ENCODE measurements at regions not wholly inside any gene's neighbourhood (a gene's known extent, or its start where the extent isn't known, plus 50 kb on each side); places are given as distances from the start of the nearest gene placed in this dataset.

DNA sequence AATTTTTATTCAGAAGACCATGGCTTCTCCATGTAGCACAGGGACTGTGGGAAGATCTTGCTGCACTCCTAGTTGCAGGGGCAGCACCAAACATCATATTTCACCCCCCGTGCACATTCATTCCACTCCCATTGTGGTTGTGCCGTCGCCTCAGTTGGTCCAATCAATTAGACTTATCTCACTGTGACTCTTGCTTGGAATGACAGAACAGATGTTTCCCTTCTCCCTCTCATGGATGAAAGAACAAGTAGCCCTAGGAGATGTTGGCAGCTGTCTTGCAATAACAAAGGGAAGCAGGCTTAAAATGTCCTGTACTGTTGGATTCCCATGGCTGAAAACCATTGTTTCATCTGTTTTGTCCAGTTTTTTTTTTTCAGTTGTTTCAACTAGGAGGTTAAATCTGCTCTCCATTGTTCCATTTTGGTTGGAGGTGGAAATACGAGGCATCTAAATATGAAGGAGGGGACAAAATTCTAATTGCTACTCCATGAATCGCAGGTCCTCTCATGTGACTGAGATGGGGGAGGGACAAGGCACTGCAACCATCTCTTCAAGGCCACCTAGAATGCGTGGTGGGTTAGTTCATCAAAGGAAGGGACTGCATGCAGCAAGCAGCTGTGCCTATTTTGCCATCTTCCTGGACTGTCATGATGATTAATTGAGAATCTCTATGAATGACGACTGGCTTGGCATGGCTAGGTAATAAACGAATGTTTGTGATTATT lies 214.4 kb downstream of the NSG2 start:
- no peaks in the 10 kb centered on the region for H3K9me3 ChIP-seq

DNA sequence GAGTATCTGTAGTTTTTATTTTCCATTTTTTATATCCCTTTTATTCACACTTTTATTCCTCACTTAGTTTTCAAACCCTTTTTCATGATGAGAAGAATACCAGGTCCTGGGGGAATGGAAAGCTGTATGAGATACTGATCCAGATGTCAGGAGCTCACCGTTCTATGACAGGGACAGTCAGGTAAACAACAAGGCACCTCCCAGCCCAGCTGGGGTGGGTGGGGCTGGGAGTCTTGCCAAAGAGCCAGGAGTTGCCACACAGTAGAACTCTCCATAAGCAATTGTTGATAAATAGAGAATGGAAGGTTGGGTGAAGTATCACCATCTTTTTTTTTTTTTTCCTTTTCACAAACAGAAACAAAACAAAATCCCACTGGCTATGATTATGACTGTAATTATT lies 225.8 kb downstream of the NSG2 start:
- Histone ChIP-seq H3K27me3 (no peaks in the 10 kb centered on the region), H3K9me3 (no peaks in the 10 kb centered on the region), H3K36me3 (no peaks in the 10 kb centered on the region), H3K4me1 (no peaks in the 10 kb centered on the region), H3K27ac (no peak overlapping the region), H3K4me3 (no peak overlapping the region)
- intact Hi-C loops (cut with DNase I): no loop called here
- TF ChIP-seq POLR2AphosphoS5 (IDR thresholded peaks at IDR 0.05; ENCODE audit: insufficient read depth in 1 of 2, low read depth in 1 of 2): no peak
- TF ChIP-seq POLR2A (IDR thresholded peaks at IDR 0.05): no peak
- TF ChIP-seq, protein P1, sequence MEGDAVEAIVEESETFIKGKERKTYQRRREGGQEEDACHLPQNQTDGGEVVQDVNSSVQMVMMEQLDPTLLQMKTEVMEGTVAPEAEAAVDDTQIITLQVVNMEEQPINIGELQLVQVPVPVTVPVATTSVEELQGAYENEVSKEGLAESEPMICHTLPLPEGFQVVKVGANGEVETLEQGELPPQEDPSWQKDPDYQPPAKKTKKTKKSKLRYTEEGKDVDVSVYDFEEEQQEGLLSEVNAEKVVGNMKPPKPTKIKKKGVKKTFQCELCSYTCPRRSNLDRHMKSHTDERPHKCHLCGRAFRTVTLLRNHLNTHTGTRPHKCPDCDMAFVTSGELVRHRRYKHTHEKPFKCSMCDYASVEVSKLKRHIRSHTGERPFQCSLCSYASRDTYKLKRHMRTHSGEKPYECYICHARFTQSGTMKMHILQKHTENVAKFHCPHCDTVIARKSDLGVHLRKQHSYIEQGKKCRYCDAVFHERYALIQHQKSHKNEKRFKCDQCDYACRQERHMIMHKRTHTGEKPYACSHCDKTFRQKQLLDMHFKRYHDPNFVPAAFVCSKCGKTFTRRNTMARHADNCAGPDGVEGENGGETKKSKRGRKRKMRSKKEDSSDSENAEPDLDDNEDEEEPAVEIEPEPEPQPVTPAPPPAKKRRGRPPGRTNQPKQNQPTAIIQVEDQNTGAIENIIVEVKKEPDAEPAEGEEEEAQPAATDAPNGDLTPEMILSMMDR (IDR thresholded peaks at IDR 0.05): no peak
- DNase-seq (ENCODE audit: extremely low spot score in 2 of 2): no peak

More for the DNA sequence above, 214.4 kb downstream of the NSG2 start:
- intact Hi-C loops (cut with DNase I): no loop called here
- H3K4me3 ChIP-seq: no peak overlapping the region
- no peaks in the 10 kb centered on the region for H3K36me3 ChIP-seq
- no peak overlapping the region for H3K27ac ChIP-seq
- no peak for TF ChIP-seq POLR2A (IDR thresholded peaks at IDR 0.05)
- DNase-seq (ENCODE audit: extremely low spot score in 2 of 2): no peak
- H3K27me3 ChIP-seq: no peaks in the 10 kb centered on the region
- no peaks in the 10 kb centered on the region for H3K4me1 ChIP-seq

DNA sequence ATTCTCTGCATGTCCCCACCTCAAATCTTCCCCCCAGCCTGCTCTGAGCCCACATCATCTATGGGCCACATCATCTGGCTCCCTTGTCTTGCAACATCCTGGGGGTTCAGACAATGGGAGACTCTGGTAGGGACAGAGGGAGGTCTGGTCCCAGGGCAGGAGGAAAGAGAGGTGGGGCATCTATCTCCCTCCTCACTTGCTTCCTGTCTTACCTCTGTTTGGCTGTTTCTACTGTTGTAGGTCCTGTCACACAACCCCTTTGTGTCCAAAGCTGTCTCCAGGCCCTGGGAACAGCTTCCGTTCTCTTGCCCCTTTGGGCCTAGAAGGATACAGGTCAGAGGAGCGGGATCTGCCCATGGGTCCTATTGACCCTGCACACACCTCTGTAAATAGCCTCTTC lies 227.2 kb downstream of the NSG2 start:
- intact Hi-C loops (cut with DNase I): no loop called here
- Histone ChIP-seq H3K27me3 (no peaks in the 10 kb centered on the region), H3K4me3 (no peak overlapping the region), H3K4me1 (no peaks in the 10 kb centered on the region), H3K36me3 (no peaks in the 10 kb centered on the region), H3K27ac (no peak overlapping the region), H3K9me3 (no peaks in the 10 kb centered on the region)
- no peak for DNase-seq (ENCODE audit: extremely low spot score in 2 of 2)
- TF ChIP-seq POLR2AphosphoS5 (IDR thresholded peaks at IDR 0.05; ENCODE audit: insufficient read depth in 1 of 2, low read depth in 1 of 2) (no peak), POLR2A (IDR thresholded peaks at IDR 0.05) (no peak)
- TF ChIP-seq, protein P1 (IDR thresholded peaks at IDR 0.05): no peak

DNA sequence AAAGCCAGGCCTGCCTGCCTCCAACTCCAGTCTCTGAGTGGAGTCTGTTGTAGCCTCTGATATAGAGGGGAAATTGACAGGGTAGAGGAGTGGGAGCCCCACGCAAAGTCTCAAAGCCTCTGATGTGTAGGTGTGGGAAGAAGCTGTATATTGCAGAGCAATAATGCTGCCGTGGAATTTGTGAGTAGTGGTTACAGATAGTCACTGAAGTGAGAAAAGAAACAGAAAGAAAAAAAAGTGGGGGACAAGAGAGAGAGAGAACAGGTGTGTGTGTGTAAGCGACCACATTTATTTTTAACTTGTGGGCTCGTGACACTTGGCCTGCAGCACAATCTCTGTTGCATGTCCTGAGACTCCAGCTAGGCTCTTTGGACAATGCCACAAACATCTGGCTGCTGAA lies 227.8 kb downstream of the NSG2 start:
- H3K27ac ChIP-seq: no peak overlapping the region
- H3K4me1 ChIP-seq: no peaks in the 10 kb centered on the region
- intact Hi-C loops (cut with DNase I): no loop called here
- no peaks in the 10 kb centered on the region for H3K27me3 ChIP-seq
- H3K4me3 ChIP-seq: no peak overlapping the region
- no peaks in the 10 kb centered on the region for H3K36me3 ChIP-seq
- DNase-seq (ENCODE audit: extremely low spot score in 2 of 2): no peak
- no peaks in the 10 kb centered on the region for H3K9me3 ChIP-seq
- TF ChIP-seq POLR2A (IDR thresholded peaks at IDR 0.05) (no peak), POLR2AphosphoS5 (IDR thresholded peaks at IDR 0.05; ENCODE audit: insufficient read depth in 1 of 2, low read depth in 1 of 2) (no peak)
- TF ChIP-seq, protein P1 (IDR thresholded peaks at IDR 0.05): no peak

DNA sequence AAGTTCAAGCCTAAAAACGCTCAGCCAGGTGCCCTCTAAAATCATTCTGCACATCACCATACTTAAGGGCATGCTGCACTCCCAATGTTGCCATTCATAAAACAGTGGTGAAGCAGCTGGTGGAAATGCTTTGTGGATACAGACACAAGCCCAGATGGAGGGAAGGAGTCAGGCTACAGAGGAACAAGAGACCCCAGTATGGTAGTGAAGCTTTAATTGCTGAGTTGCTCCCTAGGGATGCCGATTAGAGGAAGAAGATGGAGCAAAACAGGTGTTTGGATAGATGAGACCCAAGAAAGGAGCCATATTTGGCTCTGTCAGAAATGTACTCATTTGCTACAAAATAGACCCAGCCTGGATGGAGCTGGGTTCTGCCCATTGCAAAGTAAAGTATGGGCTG lies 230.5 kb downstream of the NSG2 start:
- intact Hi-C loops (cut with DNase I): no loop called here
- TF ChIP-seq POLR2AphosphoS5 (IDR thresholded peaks at IDR 0.05; ENCODE audit: insufficient read depth in 1 of 2, low read depth in 1 of 2) (no peak), POLR2A (IDR thresholded peaks at IDR 0.05) (no peak)
- TF ChIP-seq, protein P1 (IDR thresholded peaks at IDR 0.05): no peak
- Histone ChIP-seq H3K9me3 (no peaks in the 10 kb centered on the region), H3K4me1 (no peaks in the 10 kb centered on the region), H3K4me3 (no peak overlapping the region), H3K36me3 (no peaks in the 10 kb centered on the region), H3K27me3 (no peaks in the 10 kb centered on the region), H3K27ac (no peak overlapping the region)
- DNase-seq (ENCODE audit: extremely low spot score in 2 of 2): no peak
